ENCODE measurements at regions not wholly inside any gene's neighbourhood (a gene's known extent, or its start where the extent isn't known, plus 50 kb on each side); places are given as distances from the start of the nearest gene placed in this dataset.

- TF ChIP-seq CTCF (IDR thresholded peaks at IDR 0.05; ENCODE audit: low read depth, low read length) (no peak), EZH2phosphoT487 (IDR thresholded peaks at IDR 0.05; ENCODE audit: low read depth) (no peak)
These were observed 194.0 kb upstream of the EYA4 start for GRCh38 chr6:133047065-133047665.
